Astrocyte (in vitro differentiated cells and primary cell): ENCODE measurements at regions not wholly inside any gene's neighbourhood (a gene's known extent, or its start where the extent isn't known, plus 50 kb on each side); places are given as distances from the start of the nearest gene placed in this dataset.

Experiments
- CTCF ChIP-seq: IDR thresholded peaks from 2 replicates; pipeline ENCODE4 v1.5.1; 2011; ENCODE audit warnings: low read depth, mild to moderate bottlenecking, inconsistent platforms, low read length, moderate library complexity; ENCODE audit not compliant: insufficient read depth
- EZH2 ChIP-seq: IDR thresholded peaks from 2 replicates; pipeline ENCODE4 v1.6.1; 2012; ENCODE audit warnings: mild to moderate bottlenecking, low read length, inconsistent platforms; ENCODE audit not compliant: insufficient read depth

- TF ChIP-seq EZH2 (no peak), CTCF (no peak)
Measured at GRCh38 chr3:195010551-195011100, 260.3 kb downstream of the XXYLT1 start.
